Calu3 (cell line): ENCODE measurements at regions not wholly inside any gene's neighbourhood (a gene's known extent, or its start where the extent isn't known, plus 50 kb on each side); places are given as distances from the start of the nearest gene placed in this dataset.

Source experiments
- BruUV-seq: library from RNA; stranded (reverse); fragments of 400-500 nt; replicated peaks from 2 replicates; lab custom pipeline; 2021; lab: Mats Ljungman, UMichigan
- CTCF ChIA-PET: fragments of 300-600 bp; sonication (Branson Sonifier 250); formaldehyde crosslinking; loops from one replicate; lab custom pipeline; 2022; ENCODE audit warnings: antibody characterized with exemption; lab: Charles Lee
- DNase-seq: peaks from one replicate; pipeline ENCODE4 v3.0.0; 2022
- H3K27ac Mint-ChIP-seq: one replicate; pipeline ENCODE4 v1.8.0; 2022; ENCODE audit warnings: mixed read lengths; ENCODE audit not compliant: unreplicated experiment
- H3K27me3 Mint-ChIP-seq: one replicate; pipeline ENCODE4 v1.8.0; 2022; ENCODE audit warnings: mixed read lengths; ENCODE audit not compliant: unreplicated experiment
- H3K36me3 Mint-ChIP-seq: one replicate; pipeline ENCODE4 v1.8.0; 2022; ENCODE audit warnings: mild to moderate bottlenecking, moderate library complexity, mixed read lengths; ENCODE audit not compliant: insufficient read depth, unreplicated experiment
- H3K4me1 Mint-ChIP-seq: one replicate; pipeline ENCODE4 v1.8.0; 2022; ENCODE audit warnings: mild to moderate bottlenecking, low read depth, mixed read lengths; ENCODE audit not compliant: unreplicated experiment
- H3K4me3 Mint-ChIP-seq: one replicate; pipeline ENCODE4 v1.8.0; 2022; ENCODE audit warnings: mild to moderate bottlenecking, low read depth, moderate library complexity, mixed read lengths; ENCODE audit not compliant: unreplicated experiment
- H3K9me3 Mint-ChIP-seq: one replicate; pipeline ENCODE4 v1.8.0; 2022; ENCODE audit warnings: low read depth, mixed read lengths; ENCODE audit not compliant: unreplicated experiment
- CTCF ChIP-seq: fragments of 200-600 bp; IDR thresholded peaks from one replicate; pipeline ENCODE4 v1.8.0; 2022; ENCODE audit warnings: antibody characterized with exemption; ENCODE audit not compliant: unreplicated experiment
- intact Hi-C: fragments of 100-400 bp; cut with micrococcal nuclease; formaldehyde crosslinking; loops from one replicate; pipeline ENCODE4 v1.10.0; 2022; ENCODE audit not compliant: unreplicated experiment

GRCh38 chr4:186891859-186892486 is 168.3 kb upstream of the FAT1 start:
- H3K27ac Mint-ChIP-seq, result no peak overlapping the region
- BruUV-seq, result no TSS peak
- no peaks in the 10 kb centered on the region for H3K27me3 Mint-ChIP-seq
- H3K36me3 Mint-ChIP-seq, result peaks cover 6% of the 10 kb centered on the region
- intact Hi-C loops, result no loop called here
- peaks cover 4% of the 10 kb centered on the region for H3K9me3 Mint-ChIP-seq
- no peaks in the 10 kb centered on the region for H3K4me1 Mint-ChIP-seq
- H3K4me3 Mint-ChIP-seq, result no peak overlapping the region
- no peak for DNase-seq
- CTCF ChIA-PET, result no interaction called here
- no peak for TF ChIP-seq CTCF

- H3K27ac Mint-ChIP-seq, result no peak overlapping the region
- no peak overlapping the region for H3K4me3 Mint-ChIP-seq
- no peaks in the 10 kb centered on the region for H3K36me3 Mint-ChIP-seq
- no TSS peak for BruUV-seq
- no peaks in the 10 kb centered on the region for H3K27me3 Mint-ChIP-seq
- no peaks in the 10 kb centered on the region for H3K9me3 Mint-ChIP-seq
- no peak for TF ChIP-seq CTCF
- peaks cover 26% of the 10 kb centered on the region for H3K4me1 Mint-ChIP-seq
- no peak for DNase-seq
- CTCF ChIA-PET, result no interaction called here
- intact Hi-C loops, result no loop called here
These were observed 174.7 kb upstream of the FAT1 start for GRCh38 chr4:186898367-186898766.

- intact Hi-C loops, result loop anchor here (5.0 kb wide), 1 partner anchor 48 kb away; no protein-coding TSS in a partner anchor
- Mint-ChIP-seq H3K9me3 (no peaks in the 10 kb centered on the region), H3K27me3 (no peaks in the 10 kb centered on the region), H3K27ac (no peak overlapping the region), H3K4me1 (peaks cover 38% of the 10 kb centered on the region), H3K4me3 (no peak overlapping the region), H3K36me3 (no peaks in the 10 kb centered on the region)
- no peak for TF ChIP-seq CTCF
- DNase-seq, result no peak
- CTCF ChIA-PET, result interaction anchor here (0.6 to 1.1 kb wide), 3 partner anchors 38 to 768 kb away, joined by 6 to 8 read pairs (median 7); no protein-coding TSS in a partner anchor
- no TSS peak for BruUV-seq
These were observed 176.7 kb upstream of the FAT1 start for GRCh38 chr4:186900232-186900900.

- no peaks in the 10 kb centered on the region for H3K36me3 Mint-ChIP-seq
- no peaks in the 10 kb centered on the region for H3K9me3 Mint-ChIP-seq
- H3K4me3 Mint-ChIP-seq, result no peak overlapping the region
- peaks cover 38% of the 10 kb centered on the region for H3K4me1 Mint-ChIP-seq
- no peak overlapping the region for H3K27ac Mint-ChIP-seq
- no TSS peak for BruUV-seq
- CTCF ChIA-PET, result interaction anchor here (0.6 to 1.1 kb wide), 2 partner anchors 39 to 84 kb away, joined by 6 to 8 read pairs; no protein-coding TSS in a partner anchor
- TF ChIP-seq CTCF, result no peak
- DNase-seq, result peak; percentile 14
- intact Hi-C loops, result loop anchor here (5.0 kb wide), 1 partner anchor 49 kb away; no protein-coding TSS in a partner anchor
- H3K27me3 Mint-ChIP-seq, result no peaks in the 10 kb centered on the region
These were observed 177.3 kb upstream of the FAT1 start for GRCh38 chr4:186900984-186901383.
